ENCODE measurements at regions not wholly inside any gene's neighbourhood (a gene's known extent, or its start where the extent isn't known, plus 50 kb on each side); places are given as distances from the start of the nearest gene placed in this dataset.

- Mint-ChIP-seq H3K4me1 (ENCODE audit: unreplicated experiment) (no peaks in the 10 kb centered on the region), H3K9me3 (ENCODE audit: unreplicated experiment) (no peaks in the 10 kb centered on the region), H3K27ac (ENCODE audit: unreplicated experiment) (no peak overlapping the region), H3K36me3 (ENCODE audit: low read depth, unreplicated experiment) (peaks cover 6% of the 10 kb centered on the region), H3K27me3 (ENCODE audit: unreplicated experiment) (no peaks in the 10 kb centered on the region), H3K4me3 (ENCODE audit: unreplicated experiment) (no peak overlapping the region)
- no peak for DNase-seq (ENCODE audit: low spot score)
- TF ChIP-seq, protein P1, sequence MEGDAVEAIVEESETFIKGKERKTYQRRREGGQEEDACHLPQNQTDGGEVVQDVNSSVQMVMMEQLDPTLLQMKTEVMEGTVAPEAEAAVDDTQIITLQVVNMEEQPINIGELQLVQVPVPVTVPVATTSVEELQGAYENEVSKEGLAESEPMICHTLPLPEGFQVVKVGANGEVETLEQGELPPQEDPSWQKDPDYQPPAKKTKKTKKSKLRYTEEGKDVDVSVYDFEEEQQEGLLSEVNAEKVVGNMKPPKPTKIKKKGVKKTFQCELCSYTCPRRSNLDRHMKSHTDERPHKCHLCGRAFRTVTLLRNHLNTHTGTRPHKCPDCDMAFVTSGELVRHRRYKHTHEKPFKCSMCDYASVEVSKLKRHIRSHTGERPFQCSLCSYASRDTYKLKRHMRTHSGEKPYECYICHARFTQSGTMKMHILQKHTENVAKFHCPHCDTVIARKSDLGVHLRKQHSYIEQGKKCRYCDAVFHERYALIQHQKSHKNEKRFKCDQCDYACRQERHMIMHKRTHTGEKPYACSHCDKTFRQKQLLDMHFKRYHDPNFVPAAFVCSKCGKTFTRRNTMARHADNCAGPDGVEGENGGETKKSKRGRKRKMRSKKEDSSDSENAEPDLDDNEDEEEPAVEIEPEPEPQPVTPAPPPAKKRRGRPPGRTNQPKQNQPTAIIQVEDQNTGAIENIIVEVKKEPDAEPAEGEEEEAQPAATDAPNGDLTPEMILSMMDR (IDR thresholded peaks at IDR 0.05; ENCODE audit: unreplicated experiment), result no peak
Measured at GRCh38 chr10:6328699-6329423, 126.1 kb downstream of the PFKFB3 start.

GRCh38 chr10:6333086-6333485, 130.4 kb downstream of the PFKFB3 start:
- H3K27ac Mint-ChIP-seq (ENCODE audit: unreplicated experiment), result no peak overlapping the region
- no peak overlapping the region for H3K4me3 Mint-ChIP-seq (ENCODE audit: unreplicated experiment)
- peaks cover 6% of the 10 kb centered on the region for H3K4me1 Mint-ChIP-seq (ENCODE audit: unreplicated experiment)
- TF ChIP-seq, protein P1 (IDR thresholded peaks at IDR 0.05; ENCODE audit: unreplicated experiment), result no peak
- peaks cover 8% of the 10 kb centered on the region for H3K36me3 Mint-ChIP-seq (ENCODE audit: low read depth, unreplicated experiment)
- no peaks in the 10 kb centered on the region for H3K27me3 Mint-ChIP-seq (ENCODE audit: unreplicated experiment)
- H3K9me3 Mint-ChIP-seq (ENCODE audit: unreplicated experiment), result no peaks in the 10 kb centered on the region
- DNase-seq (ENCODE audit: low spot score), result no peak

DNA sequence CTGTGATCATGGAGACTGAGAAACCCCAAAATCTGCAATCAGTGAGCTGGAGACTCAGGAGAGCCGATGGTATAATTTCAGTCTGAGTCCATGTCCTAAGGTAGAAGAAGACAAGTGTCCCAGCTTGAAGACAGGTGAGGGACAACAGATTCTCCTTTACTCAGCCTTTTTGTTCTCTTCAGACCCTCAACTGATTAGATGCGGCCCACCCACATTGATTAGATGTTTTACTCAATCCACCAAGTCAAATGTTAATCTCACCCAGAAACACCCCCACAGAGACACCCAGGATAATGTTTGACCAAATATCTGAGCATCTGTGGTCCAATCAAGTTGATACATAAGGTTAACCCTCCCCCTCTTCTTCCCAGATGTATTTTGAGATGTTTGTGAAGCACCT, 131.2 kb downstream of the PFKFB3 start:
- Mint-ChIP-seq H3K9me3 (ENCODE audit: unreplicated experiment) (no peaks in the 10 kb centered on the region), H3K27ac (ENCODE audit: unreplicated experiment) (no peak overlapping the region), H3K4me3 (ENCODE audit: unreplicated experiment) (no peak overlapping the region), H3K4me1 (ENCODE audit: unreplicated experiment) (peaks cover 6% of the 10 kb centered on the region), H3K36me3 (ENCODE audit: low read depth, unreplicated experiment) (peaks cover 8% of the 10 kb centered on the region), H3K27me3 (ENCODE audit: unreplicated experiment) (no peaks in the 10 kb centered on the region)
- no peak for DNase-seq (ENCODE audit: low spot score)
- TF ChIP-seq, protein P1 (IDR thresholded peaks at IDR 0.05; ENCODE audit: unreplicated experiment), result no peak

GRCh38 chr10:6336016-6336415, 133.3 kb downstream of the PFKFB3 start:
- H3K4me3 Mint-ChIP-seq (ENCODE audit: unreplicated experiment), result no peak overlapping the region
- DNase-seq (ENCODE audit: low spot score), result no peak
- H3K36me3 Mint-ChIP-seq (ENCODE audit: low read depth, unreplicated experiment), result peaks cover 8% of the 10 kb centered on the region
- TF ChIP-seq, protein P1 (IDR thresholded peaks at IDR 0.05; ENCODE audit: unreplicated experiment), result no peak
- H3K27me3 Mint-ChIP-seq (ENCODE audit: unreplicated experiment), result no peaks in the 10 kb centered on the region
- H3K4me1 Mint-ChIP-seq (ENCODE audit: unreplicated experiment), result peaks cover 11% of the 10 kb centered on the region
- H3K27ac Mint-ChIP-seq (ENCODE audit: unreplicated experiment), result no peak overlapping the region
- no peaks in the 10 kb centered on the region for H3K9me3 Mint-ChIP-seq (ENCODE audit: unreplicated experiment)

GRCh38 chr10:6337382-6337781, 134.7 kb downstream of the PFKFB3 start:
- DNase-seq (ENCODE audit: low spot score), result peak; percentile 19
- Mint-ChIP-seq H3K27me3 (ENCODE audit: unreplicated experiment) (no peaks in the 10 kb centered on the region), H3K9me3 (ENCODE audit: unreplicated experiment) (no peaks in the 10 kb centered on the region), H3K27ac (ENCODE audit: unreplicated experiment) (peak overlapping the region; percentile 85), H3K4me3 (ENCODE audit: unreplicated experiment) (no peak overlapping the region), H3K4me1 (ENCODE audit: unreplicated experiment) (peaks cover 11% of the 10 kb centered on the region), H3K36me3 (ENCODE audit: low read depth, unreplicated experiment) (peaks cover 8% of the 10 kb centered on the region)
- TF ChIP-seq, protein P1 (IDR thresholded peaks at IDR 0.05; ENCODE audit: unreplicated experiment), result no peak
